MM.1S (cell line): ENCODE measurements at regions not wholly inside any gene's neighbourhood (a gene's known extent, or its start where the extent isn't known, plus 50 kb on each side); places are given as distances from the start of the nearest gene placed in this dataset.

Source experiments
- CTCF ChIP-seq: fragments of 300-600 bp; sonication (generic); IDR thresholded peaks from 2 replicates; pipeline ENCODE4 v1.5.1; 2016; ENCODE audit warnings: antibody characterized with exemption, low read length, mixed read lengths
- EZH2phosphoT487 ChIP-seq: fragments of 300-600 bp; sonication (generic); IDR thresholded peaks from 2 replicates; pipeline ENCODE4 v1.6.1; 2018; ENCODE audit warnings: antibody characterized with exemption, low read length

- TF ChIP-seq CTCF (no peak), EZH2phosphoT487 (no peak)
Observed at GRCh38 chr20:21971436-21971835, 266.0 kb downstream of the PAX1 start.
